HG02798 (cell line): ENCODE measurements at regions not wholly inside any gene's neighbourhood (a gene's known extent, or its start where the extent isn't known, plus 50 kb on each side); places are given as distances from the start of the nearest gene placed in this dataset.
"Not testable (repeated sequence)": the region's sequence is repeated elsewhere in the genome, so short reads cannot be mapped to it uniquely, and the experiment has no call there.

Experiments used
- ATAC-seq: cut with Tn5 transposase; IDR thresholded peaks from one replicate; pipeline ENCODE4 v1.9.1; 2021; ENCODE audit warnings: mild to moderate bottlenecking; ENCODE audit not compliant: unreplicated experiment, poor library complexity

DNA sequence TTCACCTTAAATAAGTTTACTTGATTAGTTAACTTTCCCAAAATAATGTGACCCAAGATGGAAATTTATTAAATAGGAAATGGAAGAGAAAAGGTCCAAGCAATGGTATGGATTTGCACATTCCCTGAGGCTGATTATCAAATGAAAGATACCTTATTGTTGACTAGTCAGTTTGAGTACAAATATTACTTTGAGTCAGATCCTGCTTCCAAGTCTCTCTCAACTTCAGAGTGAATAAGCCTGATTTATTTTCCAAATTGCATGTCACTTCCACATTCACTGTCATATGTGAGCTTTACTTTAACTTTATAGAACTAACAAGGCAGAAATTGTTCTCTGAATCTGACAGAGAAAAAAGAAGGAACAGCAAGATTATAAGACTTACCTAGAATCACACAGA lies 520.8 kb downstream of the RAB28 start:
- ATAC-seq, result no peak

- ATAC-seq, result no peak
Observed at GRCh38 chr4:12961713-12962112, 522.4 kb downstream of the RAB28 start.

GRCh38 chr4:12958436-12958835 lies 525.7 kb downstream of the RAB28 start:
- no peak for ATAC-seq

DNA sequence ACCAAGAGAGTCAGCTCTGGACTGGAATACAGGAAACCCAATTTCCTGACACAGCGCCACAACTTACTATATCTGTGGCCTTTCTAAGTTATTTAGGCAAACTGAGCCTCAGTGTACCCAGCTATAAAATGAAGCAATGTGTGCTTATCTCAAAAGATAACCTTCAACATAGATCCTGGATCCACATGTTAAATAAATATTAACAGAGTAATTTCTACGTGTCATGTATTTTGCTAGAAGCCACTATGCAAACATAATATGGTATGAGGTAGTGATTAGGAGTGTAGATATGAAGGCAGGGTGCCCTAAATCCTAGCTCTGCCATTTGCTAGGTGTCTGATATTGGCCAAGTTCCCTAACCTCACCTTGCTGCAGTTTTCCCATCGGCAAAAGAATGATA lies 527.0 kb downstream of the RAB28 start:
- no peak for ATAC-seq

GRCh38 chr4:12956026-12956425 lies 528.1 kb downstream of the RAB28 start:
- ATAC-seq, result no peak

- no peak for ATAC-seq
Observed at GRCh38 chr4:12949719-12950490, 534.2 kb downstream of the RAB28 start.

- no peak for ATAC-seq
Observed at GRCh38 chr4:12943069-12943468, 541.1 kb downstream of the RAB28 start.

DNA sequence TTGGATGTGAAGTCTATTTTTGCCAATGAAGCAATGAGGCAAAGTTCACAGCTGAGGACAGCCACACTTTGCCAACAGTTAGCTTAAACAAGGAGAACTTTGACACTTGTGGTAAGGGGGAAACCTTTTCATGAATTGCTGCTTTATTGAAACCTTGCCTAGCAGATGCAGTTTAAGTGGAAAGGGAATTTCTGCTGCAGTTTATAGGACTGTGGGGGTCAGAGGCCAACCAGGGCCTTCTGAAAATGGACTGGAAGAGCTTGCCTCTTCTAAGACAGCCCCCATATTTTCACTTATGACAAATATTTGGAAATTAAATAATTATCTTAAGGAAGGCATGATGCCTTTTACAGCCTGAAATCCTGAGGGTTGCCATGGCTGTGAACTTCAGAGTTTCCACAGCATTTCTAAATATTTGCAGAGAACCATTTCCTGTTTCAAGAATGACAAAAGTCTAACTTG lies 550.3 kb downstream of the RAB28 start:
- no peak for ATAC-seq

- no peak for ATAC-seq
Observed at GRCh38 chr4:12932203-12932788, 551.8 kb downstream of the RAB28 start.

DNA sequence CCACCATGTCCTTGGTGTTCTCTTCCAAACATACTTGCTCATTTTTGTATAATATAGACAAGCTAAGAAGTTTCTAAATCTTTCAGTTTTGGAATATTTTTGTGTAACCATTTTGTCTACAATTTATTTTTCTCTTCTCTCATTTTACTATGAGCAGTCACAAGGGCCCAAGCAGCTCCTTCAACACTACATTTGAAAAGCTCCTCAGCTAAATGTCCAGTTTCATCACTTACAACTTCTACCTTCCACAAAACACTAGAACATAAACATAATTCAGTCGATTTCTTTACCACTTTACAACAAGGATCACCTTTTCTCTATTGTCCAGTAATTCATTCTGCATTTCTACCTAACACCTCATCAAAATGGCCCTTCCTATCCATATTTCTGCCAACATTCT lies 554.4 kb downstream of the RAB28 start:
- no peak for ATAC-seq

DNA sequence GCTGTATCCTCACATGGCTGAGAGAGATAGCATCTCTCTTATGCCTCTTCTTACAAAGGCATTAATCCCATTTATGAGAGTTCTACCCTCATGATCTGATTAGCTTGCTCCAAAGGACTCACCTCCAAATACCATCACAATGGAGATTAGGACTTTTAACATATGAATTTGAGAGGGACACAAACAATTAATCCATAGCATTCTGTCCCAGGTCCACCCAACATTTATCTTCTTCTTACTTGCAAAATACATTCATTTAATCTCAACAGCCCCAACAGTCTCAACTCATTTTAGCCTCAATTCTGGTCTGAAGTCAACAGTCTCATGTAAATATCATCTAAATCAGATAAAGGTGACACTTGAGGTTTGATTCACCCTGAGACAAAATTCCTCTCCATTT lies 555.4 kb downstream of the RAB28 start:
- ATAC-seq, result no peak

DNA sequence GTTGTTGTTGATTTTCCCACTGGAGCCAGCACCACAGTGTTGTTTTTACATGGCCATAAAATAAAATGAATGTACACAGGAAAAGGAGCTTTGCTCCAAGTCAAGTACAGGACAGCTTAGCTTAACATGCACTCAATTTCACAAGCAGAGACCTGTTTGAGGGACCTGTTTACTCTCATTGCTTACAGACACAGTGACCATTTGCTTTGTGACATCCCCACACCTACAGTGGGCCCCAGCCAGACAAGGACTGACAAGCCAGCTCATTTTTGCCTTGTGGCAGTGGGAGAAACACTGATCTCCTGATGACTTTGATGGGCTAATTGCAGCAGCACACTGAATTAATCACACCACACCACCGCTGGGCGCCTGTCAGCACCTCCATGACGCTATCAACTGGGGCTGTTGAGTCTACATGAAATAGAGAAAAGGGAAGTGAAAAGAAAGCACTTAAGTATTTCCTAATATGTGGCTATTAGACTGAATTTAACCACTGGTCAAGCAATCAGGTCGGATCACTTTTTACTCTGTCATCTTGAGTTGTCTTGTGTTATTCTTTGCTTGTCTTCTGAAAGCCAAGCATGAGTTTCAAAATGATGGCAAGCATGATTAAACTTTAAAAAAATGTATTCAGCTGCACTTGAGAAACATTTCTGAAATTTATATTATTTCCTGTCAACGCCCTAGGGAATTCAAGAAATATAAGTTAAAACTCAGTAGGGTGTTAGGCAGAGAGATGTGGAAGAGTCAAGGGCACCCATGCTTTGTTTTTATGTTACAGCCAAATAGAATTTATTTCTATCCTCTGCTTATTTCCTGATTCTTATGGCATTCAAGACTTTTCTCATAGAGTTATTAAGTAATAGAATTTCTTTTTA lies 557.7 kb downstream of the RAB28 start:
- ATAC-seq, result no peak

DNA sequence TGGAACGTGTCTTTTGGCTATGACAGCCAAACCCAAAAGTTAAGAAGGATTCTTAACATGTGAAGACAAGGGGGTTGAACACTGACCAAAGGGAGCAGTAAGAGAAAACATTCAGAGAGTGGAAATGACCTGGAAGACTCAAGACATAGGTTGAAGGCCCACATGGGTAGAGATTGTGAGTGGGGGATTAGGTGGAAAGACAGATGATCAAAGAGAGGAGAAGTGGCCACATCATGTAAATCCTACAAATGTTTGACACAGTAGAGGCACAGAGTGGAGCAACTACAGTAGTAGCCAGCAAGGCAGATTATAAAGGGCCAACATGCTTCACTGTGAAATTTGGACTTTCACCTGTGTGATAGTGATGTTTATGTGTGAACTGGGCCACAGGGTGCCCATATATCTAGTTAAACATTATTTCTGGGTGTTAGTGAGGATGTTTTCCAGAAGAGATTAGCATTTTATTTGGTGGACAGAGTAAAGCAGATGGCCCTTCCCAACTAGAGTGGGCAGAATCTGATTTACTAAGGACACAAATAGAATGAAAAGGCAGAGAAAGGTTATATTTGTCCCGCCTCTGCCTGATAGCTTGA lies 559.3 kb downstream of the RAB28 start:
- no peak for ATAC-seq

DNA sequence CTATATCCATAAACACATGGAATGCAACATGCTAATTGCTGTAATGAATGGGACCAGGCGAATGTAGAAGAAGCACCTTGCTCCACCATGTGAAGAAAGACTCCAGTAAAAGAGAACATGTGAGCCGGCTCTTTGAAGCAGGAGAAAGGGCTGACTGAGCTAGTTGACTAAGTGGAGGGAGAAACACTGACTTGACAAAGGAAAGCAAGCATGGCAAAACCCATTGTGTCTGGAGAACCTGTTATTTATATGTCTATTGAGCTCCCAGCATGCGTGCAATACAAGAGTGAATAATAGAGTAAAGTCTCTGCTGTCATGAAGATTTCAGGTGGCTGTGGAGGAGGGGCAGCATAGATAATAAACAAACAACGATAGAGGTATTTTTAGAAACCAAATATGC lies 559.9 kb downstream of the RAB28 start:
- ATAC-seq, result no peak

DNA sequence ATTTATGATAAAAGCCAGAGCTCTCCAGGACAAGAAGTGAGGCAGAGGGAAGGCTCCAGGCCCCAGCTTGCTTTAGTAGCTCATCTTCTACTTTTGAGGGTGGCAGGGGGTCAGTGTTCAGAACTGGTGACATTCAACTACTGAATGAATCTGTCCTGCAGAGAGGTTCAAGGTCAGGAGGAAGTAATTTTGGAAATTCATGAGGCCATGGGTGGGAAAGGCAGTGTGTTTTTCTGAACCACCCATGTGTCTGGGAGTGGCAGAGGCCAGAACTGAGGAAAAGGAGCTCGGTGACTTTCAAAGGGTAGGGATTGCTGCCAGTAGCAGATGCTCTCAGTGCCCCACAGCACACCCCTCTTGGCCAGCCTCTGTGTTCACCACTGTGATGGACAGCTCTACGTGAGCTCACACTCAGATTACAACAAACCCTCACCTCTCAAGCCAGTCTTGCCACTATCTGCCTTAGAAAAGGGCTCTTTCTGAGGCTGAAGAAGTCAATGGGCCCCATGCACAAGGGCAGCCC lies 571.2 kb downstream of the RAB28 start:
- ATAC-seq, result no peak

GRCh38 chr4:12911750-12912358 lies 572.3 kb downstream of the RAB28 start:
- ATAC-seq, result no peak

GRCh38 chr4:12903640-12904039 lies 580.5 kb downstream of the RAB28 start:
- not testable (repeated sequence) for ATAC-seq

GRCh38 chr4:12902735-12903134 lies 581.4 kb downstream of the RAB28 start:
- no peak for ATAC-seq

DNA sequence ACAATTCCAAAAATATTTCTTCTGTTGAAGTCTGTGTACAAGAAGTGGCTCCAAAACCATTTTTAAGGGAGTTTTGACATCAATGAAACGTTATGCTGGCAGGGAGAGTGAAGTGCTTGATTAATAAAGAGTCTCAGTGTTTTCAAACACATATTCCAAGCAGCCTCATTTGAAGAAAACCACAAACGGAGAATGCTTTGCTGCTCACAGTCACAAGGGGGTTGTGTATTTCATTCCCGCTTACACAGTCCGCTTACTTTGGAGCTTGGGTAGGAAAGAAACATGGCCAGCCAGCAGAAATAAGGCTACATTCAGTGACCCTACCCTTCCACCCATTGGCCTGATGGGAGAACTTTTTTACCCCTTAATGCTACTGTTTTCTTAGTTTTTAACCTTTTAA lies 586.2 kb downstream of the RAB28 start:
- ATAC-seq, result no peak

DNA sequence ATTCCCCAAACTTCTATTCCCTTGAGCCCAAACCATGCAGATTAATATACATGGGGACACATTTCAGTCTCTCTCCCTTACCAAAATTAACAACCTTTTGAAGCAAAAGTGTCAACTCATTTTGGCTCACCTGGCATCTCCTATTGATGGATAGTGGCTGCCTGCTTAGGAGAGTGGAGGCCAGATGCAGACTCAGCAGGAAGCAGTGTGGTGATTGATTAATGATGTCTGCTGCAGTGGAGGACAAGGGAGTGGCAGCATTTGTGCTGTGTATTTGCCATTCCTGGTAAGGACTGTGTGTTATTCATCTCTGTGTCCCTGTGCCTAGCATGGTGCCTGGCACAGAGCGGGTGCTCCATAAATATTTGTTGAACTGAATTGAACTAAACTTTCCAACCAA lies 590.1 kb downstream of the RAB28 start:
- ATAC-seq, result no peak
